MM.1S (cell line): ENCODE measurements at regions not wholly inside any gene's neighbourhood (a gene's known extent, or its start where the extent isn't known, plus 50 kb on each side); places are given as distances from the start of the nearest gene placed in this dataset.

Experiments
- CTCF ChIP-seq: fragments of 300-600 bp; sonication (generic); IDR thresholded peaks from 2 replicates; pipeline ENCODE4 v1.5.1; 2016; ENCODE audit warnings: antibody characterized with exemption, low read length, mixed read lengths
- EZH2 ChIP-seq: fragments of 300-600 bp; sonication (generic); optimal IDR thresholded peaks from 2 replicates; pipeline ENCODE3; 2017; ENCODE audit warnings: low read depth, mild to moderate bottlenecking, antibody characterized with exemption, low read length, mixed read lengths
- EZH2phosphoT487 ChIP-seq: fragments of 300-600 bp; sonication (generic); IDR thresholded peaks from 2 replicates; pipeline ENCODE4 v1.6.1; 2018; ENCODE audit warnings: antibody characterized with exemption, low read length

- TF ChIP-seq CTCF (no peak), EZH2phosphoT487 (no peak), EZH2 (no peak)
Measured at GRCh38 chr1:221100611-221101010, 221.4 kb downstream of the HLX start.
